ENCODE measurements at regions not wholly inside any gene's neighbourhood (a gene's known extent, or its start where the extent isn't known, plus 50 kb on each side); places are given as distances from the start of the nearest gene placed in this dataset.

- TF ChIP-seq ZNF281 (CRISPR knock-in tag; IDR thresholded peaks at IDR 0.05): no peak
- no peak for TF ChIP-seq MYBL2 (CRISPR knock-in tag; IDR thresholded peaks at IDR 0.05)
- no peak for TF ChIP-seq ZNF396 (CRISPR knock-in tag; IDR thresholded peaks at IDR 0.05; ENCODE audit: borderline replicate concordance)
- TF ChIP-seq CREB1 (CRISPR knock-in tag; IDR thresholded peaks at IDR 0.05): no peak
- no peak for TF ChIP-seq ERG (CRISPR knock-in tag; IDR thresholded peaks at IDR 0.05)
- no peak for TF ChIP-seq ZSCAN18 (CRISPR knock-in tag; IDR thresholded peaks at IDR 0.05)
- TF ChIP-seq MAX (CRISPR knock-in tag; IDR thresholded peaks at IDR 0.05): no peak
- TF ChIP-seq E2F4 (CRISPR knock-in tag; IDR thresholded peaks at IDR 0.05; ENCODE audit: borderline replicate concordance, low read depth): no peak
These were observed 382.0 kb downstream of the ZNF536 start (continued) for GRCh38 chr19:30754162-30754561.

- H3K4me3 Mint-ChIP-seq: no peak overlapping the region
- POLR2A ChIA-PET: no interaction called here
- no peak overlapping the region for H3K27ac Mint-ChIP-seq
- peaks cover 37% of the 10 kb centered on the region for H3K9me3 Mint-ChIP-seq
- peaks cover 8% of the 10 kb centered on the region for H3K36me3 Mint-ChIP-seq
- CTCF ChIA-PET: no interaction called here
- ATAC-seq (no peak), DNase-seq (ENCODE audit: low spot score) (no peak)
- no peaks in the 10 kb centered on the region for H3K27me3 Mint-ChIP-seq (ENCODE audit: low read depth)
- H3K4me1 Mint-ChIP-seq: no peaks in the 10 kb centered on the region
- TF ChIP-seq GABPB1 (CRISPR knock-in tag; IDR thresholded peaks at IDR 0.05): no peak
- TF ChIP-seq ZNF263 (CRISPR knock-in tag; IDR thresholded peaks at IDR 0.05; ENCODE audit: low read depth): no peak
These were observed 380.7 kb downstream of the ZNF536 start for GRCh38 chr19:30752876-30753275.

- Mint-ChIP-seq H3K27ac (no peak overlapping the region), H3K4me1 (no peaks in the 10 kb centered on the region), H3K27me3 (ENCODE audit: low read depth) (no peaks in the 10 kb centered on the region), H3K36me3 (peaks cover 8% of the 10 kb centered on the region), H3K4me3 (no peak overlapping the region), H3K9me3 (peaks cover 37% of the 10 kb centered on the region)
- POLR2A ChIA-PET: no interaction called here
- TF ChIP-seq ZNF532 (CRISPR knock-in tag; IDR thresholded peaks at IDR 0.05; ENCODE audit: borderline replicate concordance): no peak
- no peak for TF ChIP-seq MLX (CRISPR knock-in tag; IDR thresholded peaks at IDR 0.05)
- TF ChIP-seq OVOL2 (CRISPR knock-in tag; IDR thresholded peaks at IDR 0.05; ENCODE audit: borderline replicate concordance): no peak
- TF ChIP-seq ZNF396 (CRISPR knock-in tag; IDR thresholded peaks at IDR 0.05; ENCODE audit: borderline replicate concordance): no peak
- TF ChIP-seq CDX4 (CRISPR knock-in tag; IDR thresholded peaks at IDR 0.05; ENCODE audit: borderline replicate concordance): no peak
- TF ChIP-seq CREM (CRISPR knock-in tag; IDR thresholded peaks at IDR 0.05): no peak
- TF ChIP-seq TEAD1 (CRISPR knock-in tag; IDR thresholded peaks at IDR 0.05): no peak
- no peak for TF ChIP-seq JAZF1 (CRISPR knock-in tag; IDR thresholded peaks at IDR 0.05)
- no peak for TF ChIP-seq SP1 (CRISPR knock-in tag; conservative IDR thresholded peaks at IDR 0.05)
- no peak for TF ChIP-seq RORB (CRISPR knock-in tag; IDR thresholded peaks at IDR 0.05)
- no peak for TF ChIP-seq PRRX2 (CRISPR knock-in tag; IDR thresholded peaks at IDR 0.05)
- TF ChIP-seq NR2C2 (CRISPR knock-in tag; IDR thresholded peaks at IDR 0.05): no peak
- CTCF ChIA-PET: no interaction called here
- DNase-seq (ENCODE audit: low spot score): no peak
- no peak for ATAC-seq
These were observed 380.0 kb downstream of the ZNF536 start for GRCh38 chr19:30752201-30752600.
